ENCODE measurements at regions not wholly inside any gene's neighbourhood (a gene's known extent, or its start where the extent isn't known, plus 50 kb on each side); places are given as distances from the start of the nearest gene placed in this dataset.

DNA sequence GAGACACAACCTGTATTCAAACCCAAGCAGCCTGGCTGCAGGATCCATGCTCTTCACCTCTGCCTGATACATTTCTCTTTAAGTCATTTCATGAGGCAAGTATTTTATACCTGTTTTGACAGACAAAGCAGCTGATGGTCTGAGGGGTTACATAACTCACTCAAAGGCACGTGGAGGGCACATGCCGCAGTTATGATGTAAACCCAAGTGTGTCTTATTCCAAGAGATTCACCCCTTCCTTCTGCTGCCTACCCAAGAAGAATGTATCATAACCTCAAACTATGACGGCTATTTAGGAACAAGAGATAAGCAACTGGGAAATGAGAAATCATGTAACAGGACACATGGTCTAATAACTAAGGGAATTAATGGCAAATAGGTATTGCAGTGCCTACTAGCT is 329.8 kb upstream of the TMPO start:
- no peak overlapping the region for H3K4me3 ChIP-seq (ENCODE audit: low read depth, low read length)
- TF ChIP-seq CTCF (IDR thresholded peaks at IDR 0.05; ENCODE audit: insufficient read depth, low read length, poor library complexity, severe bottlenecking): no peak
- DNase-seq (ENCODE audit: low read depth): no peak
- H3K36me3 ChIP-seq (ENCODE audit: control insufficient read depth, insufficient read depth, low read length): no peaks in the 10 kb centered on the region
- no peaks in the 10 kb centered on the region for H3K27me3 ChIP-seq (ENCODE audit: control insufficient read depth, insufficient read depth, low read length)

- no peaks in the 10 kb centered on the region for H3K27me3 ChIP-seq (ENCODE audit: control insufficient read depth, insufficient read depth, low read length)
These were observed 326.7 kb upstream of the TMPO start for GRCh38 chr12:98188650-98189077.

DNA sequence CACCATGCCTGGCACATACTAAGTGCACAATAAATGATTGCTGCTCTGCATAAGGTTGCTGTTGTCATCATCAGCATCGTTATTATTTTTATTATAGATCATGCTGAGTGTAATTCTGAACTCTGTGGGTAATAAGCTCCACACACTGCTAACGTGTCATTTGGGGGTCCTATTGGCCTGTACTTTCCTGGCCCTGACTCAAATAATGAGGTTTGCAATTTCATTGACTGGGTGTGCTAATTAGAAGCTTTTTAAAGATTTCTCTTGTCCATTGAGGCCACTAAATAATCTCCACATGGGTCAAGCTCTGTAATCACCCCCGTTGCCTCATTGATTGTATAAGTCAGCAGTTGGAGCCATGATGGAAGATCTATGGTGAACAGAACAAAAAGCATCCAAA is 320.8 kb upstream of the TMPO start:
- H3K4me3 ChIP-seq (ENCODE audit: low read depth, low read length): no peak overlapping the region
- TF ChIP-seq CTCF (IDR thresholded peaks at IDR 0.05; ENCODE audit: insufficient read depth, low read length, poor library complexity, severe bottlenecking): no peak
- DNase-seq (ENCODE audit: low read depth): no peak

More at GRCh38 chr12:98188650-98189077, 326.7 kb upstream of the TMPO start:
- no peak for TF ChIP-seq CTCF (IDR thresholded peaks at IDR 0.05; ENCODE audit: insufficient read depth, low read length, poor library complexity, severe bottlenecking)
- DNase-seq (ENCODE audit: low read depth): no peak
- no peaks in the 10 kb centered on the region for H3K36me3 ChIP-seq (ENCODE audit: control insufficient read depth, insufficient read depth, low read length)
- no peak overlapping the region for H3K4me3 ChIP-seq (ENCODE audit: low read depth, low read length)

GRCh38 chr12:98198261-98198982 is 317.0 kb upstream of the TMPO start:
- DNase-seq (ENCODE audit: low read depth): no peak
- Histone ChIP-seq H3K4me3 (ENCODE audit: low read depth, low read length) (no peak overlapping the region), H3K27me3 (ENCODE audit: control insufficient read depth, insufficient read depth, low read length) (no peaks in the 10 kb centered on the region), H3K36me3 (ENCODE audit: control insufficient read depth, insufficient read depth, low read length) (no peaks in the 10 kb centered on the region)
- no peak for TF ChIP-seq CTCF (IDR thresholded peaks at IDR 0.05; ENCODE audit: insufficient read depth, low read length, poor library complexity, severe bottlenecking)

More for the DNA sequence above, 320.8 kb upstream of the TMPO start:
- Histone ChIP-seq H3K36me3 (ENCODE audit: control insufficient read depth, insufficient read depth, low read length) (no peaks in the 10 kb centered on the region), H3K27me3 (ENCODE audit: control insufficient read depth, insufficient read depth, low read length) (no peaks in the 10 kb centered on the region)

DNA sequence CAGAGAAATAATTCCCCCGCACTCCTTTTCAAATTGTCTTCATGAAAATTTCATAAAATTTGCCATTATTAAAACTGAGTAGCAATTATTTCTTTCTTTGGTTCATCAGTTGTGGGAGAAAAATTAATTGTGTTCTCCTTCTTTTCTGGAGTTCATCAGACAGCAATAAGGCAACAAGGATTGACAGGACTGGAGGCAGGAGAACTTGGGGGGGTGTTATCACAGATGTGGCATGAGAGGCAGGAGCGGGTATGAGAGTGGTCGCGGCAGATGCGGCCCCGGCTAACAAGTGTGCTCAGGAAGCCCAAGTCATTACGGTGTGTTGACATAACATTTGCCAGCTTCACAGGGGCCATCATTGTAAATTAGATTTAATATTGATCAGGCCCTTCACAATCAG is 306.6 kb upstream of the TMPO start:
- no peaks in the 10 kb centered on the region for H3K27me3 ChIP-seq (ENCODE audit: control insufficient read depth, insufficient read depth, low read length)
- no peak overlapping the region for H3K4me3 ChIP-seq (ENCODE audit: low read depth, low read length)
- no peaks in the 10 kb centered on the region for H3K36me3 ChIP-seq (ENCODE audit: control insufficient read depth, insufficient read depth, low read length)
- TF ChIP-seq CTCF (IDR thresholded peaks at IDR 0.05; ENCODE audit: insufficient read depth, low read length, poor library complexity, severe bottlenecking): no peak
- no peak for DNase-seq (ENCODE audit: low read depth)

All from kidney epithelial cell (primary cell).